ENCODE measurements at regions not wholly inside any gene's neighbourhood (a gene's known extent, or its start where the extent isn't known, plus 50 kb on each side); places are given as distances from the start of the nearest gene placed in this dataset.

GRCh38 chr6:14758421-14759081 lies 487.3 kb upstream of the JARID2 start:
- TF ChIP-seq CTCF (IDR thresholded peaks at IDR 0.05; ENCODE audit: poor library complexity, severe bottlenecking) (no peak), REST (IDR thresholded peaks at IDR 0.05; ENCODE audit: borderline replicate concordance) (no peak), EZH2 (IDR thresholded peaks at IDR 0.05; ENCODE audit: borderline replicate concordance, insufficient read depth, low read length, poor library complexity, severe bottlenecking) (no peak), POLR2AphosphoS5 (IDR thresholded peaks at IDR 0.05) (no peak), EP300 (conservative IDR thresholded peaks at IDR 0.05; ENCODE audit: poor library complexity, severe bottlenecking) (no peak), SMC3 (conservative IDR thresholded peaks at IDR 0.05; ENCODE audit: poor library complexity) (no peak), RAD21 (conservative IDR thresholded peaks at IDR 0.05) (no peak), TAF1 (IDR thresholded peaks at IDR 0.05; ENCODE audit: low read depth) (no peak), MXI1 (conservative IDR thresholded peaks at IDR 0.05; ENCODE audit: poor library complexity, severe bottlenecking) (no peak)
- no peak overlapping the region for H2AFZ ChIP-seq (ENCODE audit: low read depth, low read length)

GRCh38 chr6:14759976-14760672 lies 485.7 kb upstream of the JARID2 start:
- H3K27ac ChIP-seq (ENCODE audit: low read length): no peak overlapping the region
- no peaks in the 10 kb centered on the region for H3K9me2 ChIP-seq (ENCODE audit: insufficient read depth, low read length)
- H3F3A ChIP-seq (ENCODE audit: insufficient read depth, low read length, poor library complexity, severe bottlenecking): no peaks in the 10 kb centered on the region

More at GRCh38 chr6:14758421-14759081, 487.3 kb upstream of the JARID2 start:
- H3F3A ChIP-seq (ENCODE audit: insufficient read depth, low read length, poor library complexity, severe bottlenecking): no peaks in the 10 kb centered on the region
- no peak overlapping the region for H3K4me2 ChIP-seq (ENCODE audit: low read length)
- no peaks in the 10 kb centered on the region for H3K79me2 ChIP-seq (replicated peaks; ENCODE audit: insufficient read depth, low read length)
- H3K4me3 ChIP-seq (ENCODE audit: low read length): no peak overlapping the region
- H3K9ac ChIP-seq (ENCODE audit: low read length): no peak overlapping the region
- no peaks in the 10 kb centered on the region for H3K9me3 ChIP-seq (ENCODE audit: low read length)
- no peaks in the 10 kb centered on the region for H3K9me2 ChIP-seq (ENCODE audit: insufficient read depth, low read length)
- H3K36me3 ChIP-seq (ENCODE audit: insufficient read depth, low read length): no peaks in the 10 kb centered on the region
- no peaks in the 10 kb centered on the region for H4K20me1 ChIP-seq (ENCODE audit: insufficient read depth)
- no peaks in the 10 kb centered on the region for H3K27me3 ChIP-seq (ENCODE audit: insufficient read depth, low read depth, low read length)
- no peak overlapping the region for H3K27ac ChIP-seq (ENCODE audit: low read length)

More at GRCh38 chr6:14759976-14760672, 485.7 kb upstream of the JARID2 start:
- Histone ChIP-seq H2AFZ (ENCODE audit: low read depth, low read length) (no peak overlapping the region), H3K79me2 (replicated peaks; ENCODE audit: insufficient read depth, low read length) (no peaks in the 10 kb centered on the region), H3K36me3 (ENCODE audit: insufficient read depth, low read length) (no peaks in the 10 kb centered on the region), H3K4me2 (ENCODE audit: low read length) (no peak overlapping the region), H3K4me3 (ENCODE audit: low read length) (no peak overlapping the region), H3K27me3 (ENCODE audit: insufficient read depth, low read depth, low read length) (no peaks in the 10 kb centered on the region), H3K9ac (ENCODE audit: low read length) (no peak overlapping the region), H3K9me3 (ENCODE audit: low read length) (no peaks in the 10 kb centered on the region), H4K20me1 (ENCODE audit: insufficient read depth) (no peaks in the 10 kb centered on the region)
- TF ChIP-seq SMC3 (conservative IDR thresholded peaks at IDR 0.05; ENCODE audit: poor library complexity) (no peak), TAF1 (IDR thresholded peaks at IDR 0.05; ENCODE audit: low read depth) (no peak), EZH2 (IDR thresholded peaks at IDR 0.05; ENCODE audit: borderline replicate concordance, insufficient read depth, low read length, poor library complexity, severe bottlenecking) (no peak), RAD21 (conservative IDR thresholded peaks at IDR 0.05) (no peak), REST (IDR thresholded peaks at IDR 0.05; ENCODE audit: borderline replicate concordance) (no peak), POLR2AphosphoS5 (IDR thresholded peaks at IDR 0.05) (no peak), CTCF (IDR thresholded peaks at IDR 0.05; ENCODE audit: poor library complexity, severe bottlenecking) (no peak), EP300 (conservative IDR thresholded peaks at IDR 0.05; ENCODE audit: poor library complexity, severe bottlenecking) (no peak), MXI1 (conservative IDR thresholded peaks at IDR 0.05; ENCODE audit: poor library complexity, severe bottlenecking) (no peak)
